Right atrium auricular region (tissue), 2 donors: ENCODE measurements at regions not wholly inside any gene's neighbourhood (a gene's known extent, or its start where the extent isn't known, plus 50 kb on each side); places are given as distances from the start of the nearest gene placed in this dataset.

Source experiments
- DNase-seq: peaks from one replicate; pipeline ENCODE4 v3.0.0-alpha.2; 2019; ENCODE audit warnings: low spot score
- H3K27ac ChIP-seq, 2 donors: fragments of 200-600 bp; sonication (generic); 1 replicate in 1 of 2; 2 replicates in 1 of 2; pipeline ENCODE4 v1.5.1; 2016 to 2019
- H3K27me3 ChIP-seq, 2 donors: fragments of 200-600 bp; sonication (generic); one replicate each; pipeline versions ENCODE4 v1.5.1 to v1.6.0; 2017 to 2019
- H3K36me3 ChIP-seq: fragments of 200-600 bp; sonication (generic); one replicate; pipeline ENCODE4 v1.5.1; 2016
- H3K4me1 ChIP-seq, 2 donors: fragments of 200-600 bp; sonication (generic); one replicate each; pipeline versions ENCODE4 v1.5.1 to v1.6.0; 2017 to 2019
- H3K4me3 ChIP-seq, 2 donors: fragments of 200-600 bp; sonication (generic); 1 replicate in 1 of 2; 2 replicates in 1 of 2; pipeline ENCODE4 v1.5.1; 2017 to 2019; ENCODE audit warnings: mild to moderate bottlenecking in 1 of 2, moderate library complexity in 1 of 2
- H3K9me3 ChIP-seq, 2 donors: fragments of 200-600 bp; sonication (generic); one replicate each; pipeline ENCODE4 v1.5.1; 2019
- TF ChIP-seq, protein P1 (sequence below), 2 donors: fragments of 200-600 bp; sonication (generic); IDR thresholded peaks; one replicate each; pipeline ENCODE4 v1.5.1; 2019; ENCODE audit warnings: antibody characterized with exemption in 2 of 2

GRCh38 chr6:155647354-155647753 lies 191.7 kb upstream of the NOX3 start:
- DNase-seq: no peak
- Histone ChIP-seq H3K9me3 (peaks cover 0 to 1% of the 10 kb centered on the region in 2 donors), H3K27ac (no peak overlapping the region), H3K36me3 (no peaks in the 10 kb centered on the region), H3K27me3 (no peaks in the 10 kb centered on the region), H3K4me3 (no peak overlapping the region), H3K4me1 (peaks cover 0 to 6% of the 10 kb centered on the region in 2 donors)
- TF ChIP-seq, protein P1, sequence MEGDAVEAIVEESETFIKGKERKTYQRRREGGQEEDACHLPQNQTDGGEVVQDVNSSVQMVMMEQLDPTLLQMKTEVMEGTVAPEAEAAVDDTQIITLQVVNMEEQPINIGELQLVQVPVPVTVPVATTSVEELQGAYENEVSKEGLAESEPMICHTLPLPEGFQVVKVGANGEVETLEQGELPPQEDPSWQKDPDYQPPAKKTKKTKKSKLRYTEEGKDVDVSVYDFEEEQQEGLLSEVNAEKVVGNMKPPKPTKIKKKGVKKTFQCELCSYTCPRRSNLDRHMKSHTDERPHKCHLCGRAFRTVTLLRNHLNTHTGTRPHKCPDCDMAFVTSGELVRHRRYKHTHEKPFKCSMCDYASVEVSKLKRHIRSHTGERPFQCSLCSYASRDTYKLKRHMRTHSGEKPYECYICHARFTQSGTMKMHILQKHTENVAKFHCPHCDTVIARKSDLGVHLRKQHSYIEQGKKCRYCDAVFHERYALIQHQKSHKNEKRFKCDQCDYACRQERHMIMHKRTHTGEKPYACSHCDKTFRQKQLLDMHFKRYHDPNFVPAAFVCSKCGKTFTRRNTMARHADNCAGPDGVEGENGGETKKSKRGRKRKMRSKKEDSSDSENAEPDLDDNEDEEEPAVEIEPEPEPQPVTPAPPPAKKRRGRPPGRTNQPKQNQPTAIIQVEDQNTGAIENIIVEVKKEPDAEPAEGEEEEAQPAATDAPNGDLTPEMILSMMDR (IDR thresholded peaks at IDR 0.05): no peak

- H3K27ac ChIP-seq: no peak overlapping the region
- H3K4me1 ChIP-seq: peaks cover 0 to 6% of the 10 kb centered on the region in 2 donors
- H3K27me3 ChIP-seq: no peaks in the 10 kb centered on the region
- DNase-seq: no peak
- no peaks in the 10 kb centered on the region for H3K36me3 ChIP-seq
- H3K4me3 ChIP-seq: no peak overlapping the region
- H3K9me3 ChIP-seq: peaks cover 0 to 10% of the 10 kb centered on the region in 2 donors
- TF ChIP-seq, protein P1 (IDR thresholded peaks at IDR 0.05): no peak
These were observed 190.8 kb upstream of the NOX3 start for GRCh38 chr6:155646443-155646842.

- Histone ChIP-seq H3K27ac (no peak overlapping the region), H3K4me3 (no peak overlapping the region), H3K4me1 (peaks cover 0 to 6% of the 10 kb centered on the region in 2 donors), H3K9me3 (peaks cover 0 to 21% of the 10 kb centered on the region in 2 donors), H3K27me3 (no peaks in the 10 kb centered on the region), H3K36me3 (no peaks in the 10 kb centered on the region)
- TF ChIP-seq, protein P1 (IDR thresholded peaks at IDR 0.05): no peak
- no peak for DNase-seq
These were observed 189.7 kb upstream of the NOX3 start for GRCh38 chr6:155645325-155645724.

DNA sequence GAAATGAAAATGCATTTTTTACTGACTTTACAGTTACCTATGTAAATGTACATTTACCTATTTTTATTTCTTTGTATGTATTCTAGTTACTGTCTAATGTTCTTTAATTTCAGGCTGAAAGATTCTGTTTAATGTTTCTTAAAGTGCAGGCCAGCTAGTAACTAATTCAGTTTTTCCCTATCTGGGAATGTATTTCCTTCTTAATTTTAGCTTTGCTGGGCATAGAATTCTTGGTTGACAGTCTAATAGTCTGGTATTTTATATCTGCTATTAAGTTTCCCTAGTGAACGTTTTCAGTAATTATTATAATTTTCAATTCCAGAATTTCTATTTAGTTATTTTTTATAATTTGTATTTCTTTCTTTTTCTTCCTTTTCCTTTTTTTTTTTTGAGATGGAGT lies 186.0 kb upstream of the NOX3 start:
- Histone ChIP-seq H3K27ac (no peak overlapping the region), H3K4me3 (no peak overlapping the region), H3K36me3 (no peaks in the 10 kb centered on the region), H3K27me3 (no peaks in the 10 kb centered on the region), H3K4me1 (no peaks in the 10 kb centered on the region), H3K9me3 (peaks cover 0 to 28% of the 10 kb centered on the region in 2 donors)
- DNase-seq: no peak
- TF ChIP-seq, protein P1 (IDR thresholded peaks at IDR 0.05): no peak

- TF ChIP-seq, protein P1 (IDR thresholded peaks at IDR 0.05): no peak
- Histone ChIP-seq H3K36me3 (no peaks in the 10 kb centered on the region), H3K27ac (no peak overlapping the region), H3K4me3 (no peak overlapping the region), H3K4me1 (no peaks in the 10 kb centered on the region), H3K9me3 (peaks cover 0 to 28% of the 10 kb centered on the region in 2 donors), H3K27me3 (no peaks in the 10 kb centered on the region)
- no peak for DNase-seq
These were observed 182.6 kb upstream of the NOX3 start for GRCh38 chr6:155638200-155638599.

GRCh38 chr6:155635416-155635815 lies 179.8 kb upstream of the NOX3 start:
- H3K4me3 ChIP-seq: no peak overlapping the region
- no peaks in the 10 kb centered on the region for H3K27me3 ChIP-seq
- peaks cover 0 to 7% of the 10 kb centered on the region in 2 donors for H3K9me3 ChIP-seq
- H3K36me3 ChIP-seq: no peaks in the 10 kb centered on the region
- TF ChIP-seq, protein P1 (IDR thresholded peaks at IDR 0.05): no peak
- no peak overlapping the region for H3K27ac ChIP-seq
- DNase-seq: no peak
- no peaks in the 10 kb centered on the region for H3K4me1 ChIP-seq
